GM19455 (cell line): ENCODE measurements at regions not wholly inside any gene's neighbourhood (a gene's known extent, or its start where the extent isn't known, plus 50 kb on each side); places are given as distances from the start of the nearest gene placed in this dataset.

Experiments
- ATAC-seq: cut with Tn5 transposase; IDR thresholded peaks from one replicate; pipeline ENCODE4 v1.9.1; 2021; ENCODE audit not compliant: unreplicated experiment

GRCh38 chr11:128048121-128048520 is 539.2 kb downstream of the ETS1 start:
- no peak for ATAC-seq

- ATAC-seq = no peak
Measured at GRCh38 chr11:128047026-128047425, 540.3 kb downstream of the ETS1 start.

- ATAC-seq = no peak
Measured at GRCh38 chr11:128046213-128046612, 541.1 kb downstream of the ETS1 start.

GRCh38 chr11:128045094-128045725 is 542.1 kb downstream of the ETS1 start:
- no peak for ATAC-seq

- ATAC-seq = no peak
Measured at GRCh38 chr11:128042290-128042751, 545.0 kb downstream of the ETS1 start.

GRCh38 chr11:128040603-128041002 is 546.8 kb downstream of the ETS1 start:
- ATAC-seq = no peak

- peak; percentile 72 for ATAC-seq
Measured at GRCh38 chr11:128039140-128040021, 548.0 kb downstream of the ETS1 start.

GRCh38 chr11:128036556-128037093 is 550.7 kb downstream of the ETS1 start:
- ATAC-seq = no peak

- no peak for ATAC-seq
Measured at GRCh38 chr11:128036006-128036405, 551.4 kb downstream of the ETS1 start.

- ATAC-seq = peak; percentile 87
Measured at GRCh38 chr11:128031538-128032134, 555.7 kb downstream of the ETS1 start.

GRCh38 chr11:128029219-128029722 is 558.1 kb downstream of the ETS1 start:
- ATAC-seq = no peak

GRCh38 chr11:128026596-128026995 is 560.8 kb downstream of the ETS1 start:
- no peak for ATAC-seq

- no peak for ATAC-seq
Measured at GRCh38 chr11:128022761-128023160, 564.6 kb downstream of the ETS1 start.

- ATAC-seq = no peak
Measured at GRCh38 chr11:128022007-128022368, 565.4 kb downstream of the ETS1 start.

- no peak for ATAC-seq
Measured at GRCh38 chr11:128021349-128022006, 565.9 kb downstream of the ETS1 start.

GRCh38 chr11:128018692-128019091 is 568.7 kb downstream of the ETS1 start:
- no peak for ATAC-seq

GRCh38 chr11:128005562-128005961 is 581.8 kb downstream of the ETS1 start:
- no peak for ATAC-seq

GRCh38 chr11:127998421-127998820 is 588.9 kb downstream of the ETS1 start:
- ATAC-seq = no peak

- ATAC-seq = no peak
Measured at GRCh38 chr11:127997594-127997993, 589.8 kb downstream of the ETS1 start.

GRCh38 chr11:127996825-127997224 is 590.5 kb downstream of the ETS1 start:
- ATAC-seq = no peak

GRCh38 chr11:127995921-127996320 is 591.4 kb downstream of the ETS1 start:
- no peak for ATAC-seq
